ENCODE measurements at regions not wholly inside any gene's neighbourhood (a gene's known extent, or its start where the extent isn't known, plus 50 kb on each side); places are given as distances from the start of the nearest gene placed in this dataset.

DNA sequence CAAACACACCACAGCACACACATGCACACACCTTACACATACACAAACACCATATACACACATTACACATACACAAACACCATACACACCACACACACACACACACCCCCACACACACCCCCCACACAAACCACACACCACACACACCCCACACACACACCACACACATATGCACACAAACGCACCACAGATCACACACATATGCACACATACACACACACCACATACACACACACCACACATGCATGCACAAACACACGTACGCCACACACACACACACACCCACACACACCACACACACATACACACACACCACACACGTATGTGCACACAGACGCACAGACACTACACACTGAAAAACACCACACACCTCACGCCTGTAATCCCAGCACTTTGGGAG is 166.0 kb downstream of the AHSP start:
- no peaks in the 10 kb centered on the region for H3K9me3 ChIP-seq
- no peaks in the 10 kb centered on the region for H3K36me3 ChIP-seq
- no peaks in the 10 kb centered on the region for H3K4me1 ChIP-seq (ENCODE audit: control insufficient read depth in 1 of 2, low read depth in 2 of 2)
- DNase-seq (ENCODE audit: low spot score) (no peak), ATAC-seq (ENCODE audit: insufficient number of reproducible peaks, low FRiP score, low read depth) (no peak)
- no peak overlapping the region for H3K4me3 ChIP-seq
- no peaks in the 10 kb centered on the region for H3K27me3 ChIP-seq (replicated peaks; ENCODE audit: insufficient read depth)
- no peak overlapping the region for H3K27ac ChIP-seq
- TF ChIP-seq, protein P1, sequence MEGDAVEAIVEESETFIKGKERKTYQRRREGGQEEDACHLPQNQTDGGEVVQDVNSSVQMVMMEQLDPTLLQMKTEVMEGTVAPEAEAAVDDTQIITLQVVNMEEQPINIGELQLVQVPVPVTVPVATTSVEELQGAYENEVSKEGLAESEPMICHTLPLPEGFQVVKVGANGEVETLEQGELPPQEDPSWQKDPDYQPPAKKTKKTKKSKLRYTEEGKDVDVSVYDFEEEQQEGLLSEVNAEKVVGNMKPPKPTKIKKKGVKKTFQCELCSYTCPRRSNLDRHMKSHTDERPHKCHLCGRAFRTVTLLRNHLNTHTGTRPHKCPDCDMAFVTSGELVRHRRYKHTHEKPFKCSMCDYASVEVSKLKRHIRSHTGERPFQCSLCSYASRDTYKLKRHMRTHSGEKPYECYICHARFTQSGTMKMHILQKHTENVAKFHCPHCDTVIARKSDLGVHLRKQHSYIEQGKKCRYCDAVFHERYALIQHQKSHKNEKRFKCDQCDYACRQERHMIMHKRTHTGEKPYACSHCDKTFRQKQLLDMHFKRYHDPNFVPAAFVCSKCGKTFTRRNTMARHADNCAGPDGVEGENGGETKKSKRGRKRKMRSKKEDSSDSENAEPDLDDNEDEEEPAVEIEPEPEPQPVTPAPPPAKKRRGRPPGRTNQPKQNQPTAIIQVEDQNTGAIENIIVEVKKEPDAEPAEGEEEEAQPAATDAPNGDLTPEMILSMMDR (IDR thresholded peaks at IDR 0.05): no peak

DNA sequence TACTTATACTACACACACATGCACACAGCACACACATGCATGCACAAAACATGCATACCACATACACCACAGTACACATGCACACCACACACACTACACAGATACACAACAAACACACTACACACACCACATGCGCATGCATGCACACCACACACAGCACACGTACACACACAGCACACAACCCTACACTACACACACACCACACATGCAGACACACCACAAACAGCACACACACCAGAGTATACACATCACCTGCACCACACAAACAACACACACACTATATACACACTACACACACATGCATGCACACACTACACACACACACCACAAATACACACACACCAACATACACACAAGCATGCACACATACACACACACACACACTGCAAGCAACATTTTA is 166.8 kb downstream of the AHSP start:
- H3K36me3 ChIP-seq: no peaks in the 10 kb centered on the region
- H3K27ac ChIP-seq: no peak overlapping the region
- TF ChIP-seq, protein P1 (IDR thresholded peaks at IDR 0.05): no peak
- H3K9me3 ChIP-seq: no peaks in the 10 kb centered on the region
- H3K4me3 ChIP-seq: no peak overlapping the region
- no peak for DNase-seq (ENCODE audit: low spot score)
- no peaks in the 10 kb centered on the region for H3K27me3 ChIP-seq (replicated peaks; ENCODE audit: insufficient read depth)
- ATAC-seq (ENCODE audit: insufficient number of reproducible peaks, low FRiP score, low read depth): no peak
- no peaks in the 10 kb centered on the region for H3K4me1 ChIP-seq (ENCODE audit: control insufficient read depth in 1 of 2, low read depth in 2 of 2)

DNA sequence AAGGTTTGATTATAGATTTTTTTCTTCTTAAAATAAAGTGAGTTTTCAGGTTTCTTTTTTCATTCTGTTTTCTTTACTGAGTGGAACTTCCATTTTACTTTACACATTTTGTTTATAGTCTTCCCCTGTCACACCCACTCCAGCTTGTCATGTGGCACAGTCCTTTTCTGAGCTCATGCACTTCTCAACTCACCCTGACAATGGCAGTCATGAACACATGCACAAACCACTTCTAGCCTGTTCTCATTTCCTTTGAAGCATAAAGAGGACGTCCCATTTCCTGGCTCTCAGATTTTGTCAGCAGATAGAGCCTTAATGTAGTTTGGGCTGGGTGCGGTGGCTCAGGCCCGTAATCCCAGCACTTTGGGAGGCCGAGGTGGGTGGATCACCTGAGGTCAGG is 168.0 kb downstream of the AHSP start:
- Histone ChIP-seq H3K4me3 (no peak overlapping the region), H3K27me3 (replicated peaks; ENCODE audit: insufficient read depth) (no peaks in the 10 kb centered on the region), H3K27ac (no peak overlapping the region), H3K9me3 (no peaks in the 10 kb centered on the region), H3K36me3 (no peaks in the 10 kb centered on the region), H3K4me1 (ENCODE audit: control insufficient read depth in 1 of 2, low read depth in 2 of 2) (no peaks in the 10 kb centered on the region)
- TF ChIP-seq, protein P1 (IDR thresholded peaks at IDR 0.05): no peak
- ATAC-seq (ENCODE audit: insufficient number of reproducible peaks, low FRiP score, low read depth): no peak
- DNase-seq (ENCODE audit: low spot score): no peak

DNA sequence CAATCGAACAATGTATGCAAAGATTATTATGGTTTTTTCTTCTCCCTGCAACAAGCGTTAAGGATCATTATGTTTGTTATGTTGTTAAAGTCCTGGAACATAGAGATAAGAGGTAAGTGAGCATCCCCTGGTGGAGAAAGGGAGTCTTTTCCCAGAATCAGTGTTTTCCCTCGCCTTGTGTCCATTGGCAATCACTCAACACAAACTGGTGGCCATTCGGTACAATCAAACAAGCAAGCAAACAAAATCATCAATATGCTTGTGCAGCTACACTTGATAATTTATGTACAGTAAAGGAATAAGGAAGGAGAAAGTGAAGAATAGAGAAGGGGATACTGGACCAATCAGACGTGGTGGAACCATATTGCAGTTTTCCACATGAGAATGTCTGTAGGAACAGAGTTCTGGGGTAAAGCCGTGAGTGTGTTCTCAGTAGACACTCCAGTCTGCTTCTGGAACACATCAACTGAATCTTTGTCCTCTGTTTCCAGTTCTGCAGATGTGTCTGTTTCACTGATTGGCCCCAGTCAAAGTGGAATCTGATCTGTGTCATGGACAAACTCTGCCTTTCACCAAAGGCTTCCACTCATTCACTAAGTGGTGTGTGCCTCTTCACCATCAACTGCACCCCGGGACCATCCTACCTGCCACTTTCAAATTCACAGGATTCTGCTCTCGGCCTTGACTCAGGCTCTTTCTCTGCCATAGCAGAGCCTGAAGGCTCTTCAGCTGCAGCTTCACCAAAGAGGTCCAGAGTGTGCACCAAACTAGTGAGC is 169.5 kb downstream of the AHSP start:
- H3K9me3 ChIP-seq: no peaks in the 10 kb centered on the region
- TF ChIP-seq, protein P1 (IDR thresholded peaks at IDR 0.05): no peak
- peaks cover 6 to 10% of the 10 kb centered on the region in 2 donors for H3K4me1 ChIP-seq (ENCODE audit: control insufficient read depth in 1 of 2, low read depth in 2 of 2)
- no peaks in the 10 kb centered on the region for H3K36me3 ChIP-seq
- H3K27ac ChIP-seq: no peak overlapping the region
- no peaks in the 10 kb centered on the region for H3K27me3 ChIP-seq (replicated peaks; ENCODE audit: insufficient read depth)
- ATAC-seq (ENCODE audit: insufficient number of reproducible peaks, low FRiP score, low read depth): no peak
- DNase-seq (ENCODE audit: low spot score): no peak
- H3K4me3 ChIP-seq: no peak overlapping the region

DNA sequence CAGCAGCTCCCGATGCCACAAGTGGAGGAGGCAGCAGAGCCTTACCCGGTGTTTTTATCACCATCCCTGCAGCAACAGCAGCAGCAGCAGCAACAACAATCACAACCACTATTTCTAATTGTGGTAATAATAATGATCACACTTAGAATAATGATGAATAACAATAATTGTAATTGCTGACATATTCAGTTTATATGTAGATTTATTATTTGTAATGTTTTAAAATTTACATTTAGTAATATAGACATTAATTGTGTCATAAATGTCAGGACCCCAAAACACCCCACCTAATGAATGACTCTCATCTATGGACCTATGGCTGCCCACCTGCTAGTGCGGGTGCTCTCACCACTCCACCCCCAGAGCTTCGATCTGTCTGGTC is 170.0 kb downstream of the AHSP start:
- Histone ChIP-seq H3K36me3 (no peaks in the 10 kb centered on the region), H3K27me3 (replicated peaks; ENCODE audit: insufficient read depth) (no peaks in the 10 kb centered on the region), H3K4me3 (no peak overlapping the region), H3K27ac (no peak overlapping the region), H3K9me3 (no peaks in the 10 kb centered on the region), H3K4me1 (ENCODE audit: control insufficient read depth in 1 of 2, low read depth in 2 of 2) (peaks cover 6 to 10% of the 10 kb centered on the region in 2 donors)
- ATAC-seq (ENCODE audit: insufficient number of reproducible peaks, low FRiP score, low read depth): no peak
- TF ChIP-seq, protein P1 (IDR thresholded peaks at IDR 0.05): no peak
- DNase-seq (ENCODE audit: low spot score): no peak
